ENCODE measurements at regions not wholly inside any gene's neighbourhood (a gene's known extent, or its start where the extent isn't known, plus 50 kb on each side); places are given as distances from the start of the nearest gene placed in this dataset.
A peak's percentile ranks its signal among the peaks of the same experiment; 100 is the strongest.

DNA sequence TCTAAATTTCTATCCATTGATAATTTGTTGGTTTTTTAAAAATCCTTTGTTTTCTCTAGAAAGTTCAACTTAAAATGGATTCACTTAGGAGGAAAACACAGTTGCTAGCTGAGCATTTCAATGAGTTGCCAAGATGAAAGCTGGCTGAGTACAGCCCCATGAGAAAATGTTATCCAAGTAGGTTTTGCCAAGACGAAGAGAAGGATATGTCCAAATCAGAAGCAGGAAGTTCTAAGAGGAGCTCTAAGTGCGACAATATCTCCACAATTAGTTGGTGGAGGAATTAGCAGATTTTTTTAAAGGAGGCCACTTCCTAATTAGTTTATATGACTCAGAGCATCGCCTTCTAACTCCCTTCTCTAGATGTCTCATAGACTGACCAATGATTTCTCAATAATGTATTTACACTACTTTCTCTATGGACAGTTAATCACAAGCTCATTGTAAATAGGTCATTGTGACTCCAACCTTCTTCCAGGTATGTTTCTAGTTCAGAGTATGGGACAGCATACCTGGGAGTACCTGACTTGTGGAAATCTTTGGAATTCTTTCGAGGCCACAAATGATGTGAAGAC is 873.3 kb upstream of the SOX9 start:
- no peak overlapping the region for H3K4me3 ChIP-seq (ENCODE audit: low read length)
- DNase-seq (ENCODE audit: low read depth) = peak; percentile 33
- TF ChIP-seq, protein P1, sequence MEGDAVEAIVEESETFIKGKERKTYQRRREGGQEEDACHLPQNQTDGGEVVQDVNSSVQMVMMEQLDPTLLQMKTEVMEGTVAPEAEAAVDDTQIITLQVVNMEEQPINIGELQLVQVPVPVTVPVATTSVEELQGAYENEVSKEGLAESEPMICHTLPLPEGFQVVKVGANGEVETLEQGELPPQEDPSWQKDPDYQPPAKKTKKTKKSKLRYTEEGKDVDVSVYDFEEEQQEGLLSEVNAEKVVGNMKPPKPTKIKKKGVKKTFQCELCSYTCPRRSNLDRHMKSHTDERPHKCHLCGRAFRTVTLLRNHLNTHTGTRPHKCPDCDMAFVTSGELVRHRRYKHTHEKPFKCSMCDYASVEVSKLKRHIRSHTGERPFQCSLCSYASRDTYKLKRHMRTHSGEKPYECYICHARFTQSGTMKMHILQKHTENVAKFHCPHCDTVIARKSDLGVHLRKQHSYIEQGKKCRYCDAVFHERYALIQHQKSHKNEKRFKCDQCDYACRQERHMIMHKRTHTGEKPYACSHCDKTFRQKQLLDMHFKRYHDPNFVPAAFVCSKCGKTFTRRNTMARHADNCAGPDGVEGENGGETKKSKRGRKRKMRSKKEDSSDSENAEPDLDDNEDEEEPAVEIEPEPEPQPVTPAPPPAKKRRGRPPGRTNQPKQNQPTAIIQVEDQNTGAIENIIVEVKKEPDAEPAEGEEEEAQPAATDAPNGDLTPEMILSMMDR (IDR thresholded peaks at IDR 0.05; ENCODE audit: insufficient read depth, low read depth, low read length, missing control alignments) = no peak

DNA sequence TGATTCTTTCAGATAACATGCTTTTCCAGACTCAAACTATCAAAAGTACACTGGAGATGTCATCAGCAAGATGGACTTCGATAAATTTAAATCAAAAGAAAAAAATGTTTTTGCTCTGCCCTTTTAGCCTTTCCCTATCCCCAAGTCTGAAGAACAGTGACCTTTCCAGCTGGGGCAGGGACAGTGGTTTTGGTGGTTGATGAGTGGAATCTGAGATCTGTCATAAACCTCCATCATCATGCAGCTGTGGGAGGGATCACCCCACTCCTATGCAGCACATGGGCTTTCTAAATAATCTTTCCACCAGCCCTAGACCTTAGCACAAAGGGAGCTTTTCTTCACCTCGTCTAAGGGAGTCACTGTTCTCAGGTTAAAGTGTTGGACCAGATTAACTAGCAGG is 869.5 kb upstream of the SOX9 start:
- TF ChIP-seq, protein P1 (IDR thresholded peaks at IDR 0.05; ENCODE audit: insufficient read depth, low read depth, low read length, missing control alignments) = no peak
- no peak for DNase-seq (ENCODE audit: low read depth)
- H3K4me3 ChIP-seq (ENCODE audit: low read length) = no peak overlapping the region

DNA sequence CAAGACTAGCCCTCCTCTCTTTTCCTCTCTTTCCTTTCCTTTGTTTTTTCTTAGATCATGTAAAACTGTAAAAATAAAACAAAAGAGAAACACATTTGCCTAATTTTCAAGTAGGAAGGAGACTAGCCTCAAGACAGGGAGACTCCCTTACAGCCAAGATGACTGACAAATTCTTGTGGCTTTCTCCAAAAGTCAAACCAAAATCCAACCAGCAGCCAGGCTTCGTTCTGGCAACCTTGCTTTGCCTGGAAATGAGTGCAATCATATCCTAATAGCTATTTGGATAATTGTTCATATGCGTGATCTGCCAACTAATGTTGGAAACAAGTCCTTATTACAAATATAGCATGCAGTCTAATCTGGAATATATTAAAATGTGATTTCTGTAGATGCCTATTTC is 868.9 kb upstream of the SOX9 start:
- DNase-seq (ENCODE audit: low read depth) = no peak
- TF ChIP-seq, protein P1 (IDR thresholded peaks at IDR 0.05; ENCODE audit: insufficient read depth, low read depth, low read length, missing control alignments) = no peak
- H3K4me3 ChIP-seq (ENCODE audit: low read length) = no peak overlapping the region

DNA sequence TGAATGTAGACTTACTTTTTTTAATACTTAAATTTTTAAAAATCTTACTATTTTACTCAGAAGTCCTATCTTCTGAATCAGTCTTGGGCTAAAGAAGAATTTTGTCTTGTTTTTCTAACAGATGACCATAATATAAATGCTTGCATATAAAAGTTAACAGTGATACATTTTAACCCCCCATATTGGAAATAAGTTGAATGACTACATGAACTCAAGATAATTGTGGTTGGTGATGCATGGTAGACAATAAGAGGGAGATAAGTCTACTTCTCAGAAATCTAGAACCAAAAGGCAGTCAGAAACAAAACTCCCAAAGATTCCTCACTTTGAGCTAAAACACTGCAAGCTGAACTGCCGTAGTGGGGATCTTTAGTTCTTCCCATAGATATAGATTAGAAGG is 868.4 kb upstream of the SOX9 start:
- TF ChIP-seq, protein P1 (IDR thresholded peaks at IDR 0.05; ENCODE audit: insufficient read depth, low read depth, low read length, missing control alignments) = no peak
- no peak for DNase-seq (ENCODE audit: low read depth)
- H3K4me3 ChIP-seq (ENCODE audit: low read length) = no peak overlapping the region

DNA sequence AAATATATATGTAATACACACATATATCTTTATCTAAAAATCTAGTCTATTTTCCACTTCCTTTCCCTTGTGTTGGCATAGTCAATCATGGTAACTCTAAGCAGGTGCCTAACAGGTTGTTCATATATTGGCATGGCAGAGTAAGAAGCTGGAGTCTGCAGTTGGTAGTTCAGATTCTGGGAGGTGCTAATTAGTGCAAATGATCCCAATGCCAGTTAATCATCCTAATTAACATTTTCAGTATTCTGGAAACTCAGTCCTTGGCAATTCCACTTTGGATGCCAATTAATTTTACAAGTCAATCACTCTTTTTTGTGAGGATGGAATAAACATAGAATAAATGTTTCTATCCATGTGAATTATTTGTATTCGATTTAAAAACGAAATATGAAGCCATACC is 863.7 kb upstream of the SOX9 start:
- DNase-seq (ENCODE audit: low read depth) = no peak
- TF ChIP-seq, protein P1 (IDR thresholded peaks at IDR 0.05; ENCODE audit: insufficient read depth, low read depth, low read length, missing control alignments) = no peak
- H3K4me3 ChIP-seq (ENCODE audit: low read length) = no peak overlapping the region

DNA sequence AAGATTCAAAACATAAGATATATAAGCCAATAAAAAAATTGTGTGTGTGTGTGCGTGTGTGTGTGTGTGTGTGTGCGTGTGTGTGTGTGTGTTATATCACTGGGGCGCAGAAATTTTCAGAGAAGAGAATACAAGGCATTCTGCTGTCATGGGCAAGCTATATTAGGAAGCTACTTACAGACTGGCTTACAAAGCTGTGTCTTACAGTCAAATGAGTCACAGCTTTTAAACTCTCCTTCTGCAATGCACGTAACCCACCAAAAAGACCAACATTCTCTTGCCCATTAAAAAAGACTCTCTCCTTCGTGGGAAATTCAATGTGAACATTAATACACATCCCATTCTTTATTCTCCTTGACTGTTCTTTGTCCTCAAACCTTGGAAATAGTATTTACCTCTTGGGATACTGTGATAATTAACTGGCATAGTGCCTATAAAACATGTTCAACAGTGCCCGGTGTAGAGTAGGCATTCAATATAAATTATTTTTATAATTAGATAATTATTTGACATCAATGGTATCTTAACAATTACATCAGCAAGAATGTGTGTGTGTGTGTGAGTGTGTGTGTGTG is 860.4 kb upstream of the SOX9 start:
- H3K4me3 ChIP-seq (ENCODE audit: low read length) = no peak overlapping the region
- DNase-seq (ENCODE audit: low read depth) = peak; percentile 27

More for the DNA sequence above, 860.4 kb upstream of the SOX9 start:
- TF ChIP-seq, protein P1 (IDR thresholded peaks at IDR 0.05; ENCODE audit: insufficient read depth, low read depth, low read length, missing control alignments) = no peak
